K562 (cell line): ENCODE measurements at regions not wholly inside any gene's neighbourhood (a gene's known extent, or its start where the extent isn't known, plus 50 kb on each side); places are given as distances from the start of the nearest gene placed in this dataset.

Source experiments
- ATAC-seq: fragments of 200-7000 bp; cut with Tn5 transposase; 3 replicates; pipeline ENCODE4 v1.9.1; 2020; ENCODE audit warnings: moderate library complexity
- BruUV-seq: library from RNA; stranded (reverse); fragments of 400-500 nt; replicated peaks from 2 replicates; lab custom pipeline; 2021; lab: Mats Ljungman, UMichigan
- CTCF ChIA-PET: fragments of 300-600 bp; formaldehyde crosslinking; extraction: SDS; loops from one replicate; lab custom pipeline; 2021; ENCODE audit warnings: low intra/inter-chr PET ratio; lab: Yijun Ruan, JAX
- POLR2A ChIA-PET: fragments of 300-600, 350-650 bp; sonication (Branson Sonifier 250); formaldehyde crosslinking; extraction: SDS; loops from one replicate; lab custom pipeline; 2021; ENCODE audit warnings: antibody characterized with exemption, inconsistent platforms; lab: Yijun Ruan, JAX
- DNase-seq, 4 experiments: peaks; one replicate each; pipeline versions ENCODE4 v3.0.0 to v3.0.0-alpha.2; 2011 to 2018; ENCODE audit warnings: low spot score in 3 of 4, mixed read lengths in 3 of 4; ENCODE audit errors: extremely low read depth in 1 of 4
- FAIRE-seq: peaks from 2 replicates; lab custom pipeline; 2011; peaks lifted over from hg19 to GRCh38; lab: Jason Lieb, UNC
- H2AFZ ChIP-seq: 2 replicates; pipeline ENCODE4 v1.6.0; 2011; ENCODE audit warnings: low read depth, low read length, control low read depth, inconsistent platforms
- H3K27ac ChIP-seq: fragments of 200-600 bp; 3 replicates; pipeline ENCODE4 v1.8.0; 2011; ENCODE audit warnings: low read depth, mild to moderate bottlenecking, control low read depth, inconsistent platforms, low read length, moderate library complexity, mixed read lengths; ENCODE audit errors: extremely low read depth
- H3K27me3 ChIP-seq, 2 experiments: fragments of 300-600 bp in 1 of 2; 2 replicates in 1 of 2; 3 replicates in 1 of 2; pipeline versions ENCODE4 v1.6.0 to v1.8.0; 2011; ENCODE audit warnings: inconsistent platforms in 2 of 2, low read length in 2 of 2, mild to moderate bottlenecking in 1 of 2, mixed read lengths in 1 of 2, moderate library complexity in 1 of 2; ENCODE audit not compliant: control insufficient read depth in 2 of 2, insufficient read depth in 2 of 2
- H3K36me3 ChIP-seq: fragments of 300-600 bp; 3 replicates; pipeline ENCODE4 v1.8.0; 2011; ENCODE audit warnings: mild to moderate bottlenecking, low read length, inconsistent platforms; ENCODE audit not compliant: control insufficient read depth, insufficient read depth
- H3K4me1 ChIP-seq, 2 experiments: fragments of 200-600 bp in 1 of 2; replicated peaks in 1 of 2; 2 replicates in 1 of 2; 3 replicates in 1 of 2; pipeline versions ENCODE4 v1.5.1 to v1.8.0; 2011; ENCODE audit warnings: inconsistent platforms in 2 of 2, low read length in 2 of 2, mild to moderate bottlenecking in 1 of 2, mixed read lengths in 1 of 2, moderate library complexity in 1 of 2; ENCODE audit not compliant: control insufficient read depth in 2 of 2, insufficient read depth in 2 of 2
- H3K4me2 ChIP-seq: 2 replicates; pipeline ENCODE4 v1.6.1; 2011; ENCODE audit warnings: low read length, control low read depth, inconsistent platforms, mixed read lengths; ENCODE audit not compliant: insufficient read depth
- H3K4me3 ChIP-seq: fragments of 200-600 bp; sonication (generic), shearing (Covaris generic); 2 replicates; pipeline ENCODE4 v1.5.1; 2016; ENCODE audit warnings: control low read depth, inconsistent platforms
- H3K79me2 ChIP-seq: fragments of 200-600 bp; 3 replicates; pipeline ENCODE4 v1.8.0; 2011; ENCODE audit warnings: low read length, inconsistent platforms; ENCODE audit not compliant: control insufficient read depth, insufficient read depth
- H3K9ac ChIP-seq, 2 experiments: 2 replicates each; pipeline versions ENCODE4 v1.6.0 to v1.6.1; 2011; ENCODE audit warnings: low read depth in 2 of 2, low read length in 2 of 2, control low read depth in 1 of 2, inconsistent platforms in 1 of 2, mild to moderate bottlenecking in 1 of 2, mixed read lengths in 1 of 2; ENCODE audit not compliant: insufficient read depth in 1 of 2
- H3K9me1 ChIP-seq: one replicate; pipeline ENCODE4 v1.6.0; 2011; ENCODE audit warnings: inconsistent platforms, mild to moderate bottlenecking, low read length, moderate library complexity; ENCODE audit not compliant: control insufficient read depth, insufficient read depth
- H3K9me3 ChIP-seq: replicated peaks from 2 replicates; pipeline ENCODE4 v1.5.1; 2011; ENCODE audit warnings: low read depth, low read length, inconsistent platforms; ENCODE audit not compliant: control insufficient read depth, insufficient read depth
- H4K20me1 ChIP-seq: replicated peaks from 2 replicates; pipeline ENCODE4 v1.6.1; 2011; ENCODE audit warnings: low read length, inconsistent platforms, mixed read lengths; ENCODE audit not compliant: control insufficient read depth, insufficient read depth
- BRF2 ChIP-seq: IDR thresholded peaks from 3 replicates; pipeline ENCODE4 v1.6.1; 2011; ENCODE audit warnings: borderline replicate concordance, mild to moderate bottlenecking; ENCODE audit not compliant: insufficient read length, insufficient read depth
- EGR1 ChIP-seq: fragments of 450-650 bp; conservative IDR thresholded peaks from 2 replicates; pipeline ENCODE4 v1.6.1; 2017; ENCODE audit warnings: mild to moderate bottlenecking
- HDAC2 ChIP-seq: fragments of 450-650 bp; IDR thresholded peaks from 2 replicates; pipeline ENCODE4 v1.6.1; 2016; ENCODE audit warnings: mild to moderate bottlenecking
- HNRNPK ChIP-seq: fragments of 200-400 bp; formaldehyde crosslinking; IDR thresholded peaks from one replicate; pipeline ENCODE4 v1.6.1; 2018; ENCODE audit warnings: mild to moderate bottlenecking, low read depth, low read length; ENCODE audit not compliant: poor library complexity, severe bottlenecking
- RBBP5 ChIP-seq: fragments of 200-600 bp; sonication (generic); IDR thresholded peaks from 2 replicates; pipeline ENCODE4 v1.6.1; 2012; ENCODE audit warnings: borderline replicate concordance, mild to moderate bottlenecking, low read length, control low read depth, inconsistent platforms; ENCODE audit not compliant: insufficient read depth, poor library complexity, severe bottlenecking
- RBM34 ChIP-seq: fragments of 200-400 bp; formaldehyde crosslinking; IDR thresholded peaks from 2 replicates; pipeline ENCODE4 v1.6.1; 2018; ENCODE audit warnings: low read length, borderline replicate concordance; ENCODE audit not compliant: insufficient read depth
- SPI1 ChIP-seq: IDR thresholded peaks from 2 replicates; pipeline ENCODE4 v1.6.1; 2011; ENCODE audit warnings: low read depth, low read length, control low read depth, borderline replicate concordance
- ZFP36 ChIP-seq: fragments of 150-350 bp; IDR thresholded peaks from 2 replicates; pipeline ENCODE4 v1.6.1; 2018; ENCODE audit warnings: low read length, low read depth; ENCODE audit not compliant: partially characterized antibody
- ZNF253 ChIP-seq: fragments of 250-450 bp; sonication (Bioruptor Pico); conservative IDR thresholded peaks from 2 replicates; pipeline ENCODE4 v1.6.1; 2021; ENCODE audit warnings: mild to moderate bottlenecking
- ZNF274 ChIP-seq: IDR thresholded peaks from 2 replicates; pipeline ENCODE4 v1.6.1; 2011; ENCODE audit warnings: low read depth, mild to moderate bottlenecking, low read length, moderate library complexity, borderline replicate concordance
- WGBS: fragments of 100-300 bp; shearing (Covaris generic); methylation state at CpG from one replicate; pipeline ENCODE4 v1.1.6; 2016; ENCODE audit warnings: low coverage, mixed read lengths; ENCODE audit not compliant: insufficient coverage; ENCODE audit errors: missing lambda C conversion rate; 5-methylcytosine and 5-hydroxymethylcytosine counted together
- in situ Hi-C: fragments of 300-500 bp; cut with MboI; formaldehyde crosslinking; loops from 4 replicates; pipeline ENCODE4 v1.15.0; 2018; ENCODE audit warnings: inconsistent platforms, mixed read lengths
- intact Hi-C: fragments of 100-400 bp; cut with micrococcal nuclease; formaldehyde crosslinking; loops from 2 replicates; pipeline ENCODE4 v1.14.2; 2022

GRCh38 chr7:82594665-82595064 is 151.1 kb upstream of the CACNA2D1 start:
- H3K27me3 ChIP-seq = no peaks in the 10 kb centered on the region
- no peak overlapping the region for H3K27ac ChIP-seq
- no peak overlapping the region for H3K4me2 ChIP-seq
- ChIA-PET POLR2A (no interaction called here), CTCF (no interaction called here)
- H3K9ac ChIP-seq = no peak overlapping the region
- no peak overlapping the region for H2AFZ ChIP-seq
- no peaks in the 10 kb centered on the region for H3K9me1 ChIP-seq
- no peaks in the 10 kb centered on the region for H3K4me1 ChIP-seq
- in situ Hi-C loops = no loop called here
- intact Hi-C loops = no loop called here
- no peaks in the 10 kb centered on the region for H3K79me2 ChIP-seq
- H3K4me3 ChIP-seq = no peak overlapping the region
- DNase-seq (no peak), FAIRE-seq (no peak), ATAC-seq (no peak)
- WGBS = 2% methylated on average over 6 of the region's 6 CpGs
- no peaks in the 10 kb centered on the region for H4K20me1 ChIP-seq
- no TSS peak for BruUV-seq
- no peaks in the 10 kb centered on the region; the same call in 1 of the 2 replicates for H3K9me3 ChIP-seq
- TF ChIP-seq ZFP36 = no peak
- TF ChIP-seq HNRNPK = no peak
- TF ChIP-seq HDAC2 = no peak
- TF ChIP-seq SPI1 = no peak
- TF ChIP-seq EGR1 = no peak
- TF ChIP-seq ZNF253 = no peak
- TF ChIP-seq RBBP5 = no peak
- TF ChIP-seq BRF2 = no peak
- no peak for TF ChIP-seq RBM34
- TF ChIP-seq ZNF274 = no peak
- no peaks in the 10 kb centered on the region for H3K36me3 ChIP-seq
